GM23338 (cell line): ENCODE measurements at regions not wholly inside any gene's neighbourhood (a gene's known extent, or its start where the extent isn't known, plus 50 kb on each side); places are given as distances from the start of the nearest gene placed in this dataset.
"Not testable (repeated sequence)": the region's sequence is repeated elsewhere in the genome, so short reads cannot be mapped to it uniquely, and the experiment has no call there.

Experiments used
- ATAC-seq: fragments of 200-7000 bp; cut with Tn5 transposase; 3 replicates; pipeline ENCODE4 v1.9.1; 2020
- DNase-seq: peaks from one replicate; pipeline ENCODE4 v3.0.0-alpha.2; 2015; ENCODE audit warnings: low spot score
- H2AFZ ChIP-seq: fragments of 200-600 bp; sonication (generic); 2 replicates; pipeline ENCODE4 v1.8.0; 2016; ENCODE audit warnings: antibody characterized with exemption, mild to moderate bottlenecking, moderate library complexity
- H3F3A ChIP-seq: fragments of 200-600 bp; sonication (generic); replicated peaks from 2 replicates; pipeline ENCODE4 v1.8.0; 2017; ENCODE audit warnings: antibody characterized with exemption, mixed run types, low read depth
- H3K27ac ChIP-seq: fragments of 200-600 bp; sonication (generic); 2 replicates; pipeline ENCODE4 v1.6.1; 2016; ENCODE audit warnings: low read depth
- H3K27me3 ChIP-seq: fragments of 200-600 bp; sonication (generic); 2 replicates; pipeline ENCODE4 v1.8.0; 2016; ENCODE audit warnings: mild to moderate bottlenecking, mixed run types, moderate library complexity; ENCODE audit not compliant: insufficient read depth
- H3K36me3 ChIP-seq: fragments of 200-600 bp; sonication (generic); 2 replicates; pipeline ENCODE4 v1.8.0; 2016; ENCODE audit warnings: mild to moderate bottlenecking; ENCODE audit not compliant: insufficient read depth
- H3K4me1 ChIP-seq: fragments of 200-600 bp; sonication (generic); 2 replicates; pipeline ENCODE4 v1.8.0; 2016; ENCODE audit warnings: mild to moderate bottlenecking, moderate library complexity; ENCODE audit not compliant: insufficient read depth
- H3K4me2 ChIP-seq: fragments of 200-600 bp; sonication (generic); 2 replicates; pipeline ENCODE4 v1.7.1; 2017; ENCODE audit warnings: mixed run types
- H3K4me3 ChIP-seq: fragments of 200-600 bp; sonication (generic); 2 replicates; pipeline ENCODE4 v1.6.1; 2016; ENCODE audit warnings: mixed run types
- H3K79me2 ChIP-seq: fragments of 200-600 bp; sonication (generic); replicated peaks from 2 replicates; pipeline ENCODE4 v1.8.0; 2017; ENCODE audit warnings: mild to moderate bottlenecking; ENCODE audit not compliant: insufficient read depth
- H3K9me2 ChIP-seq: fragments of 200-600 bp; sonication (generic); 2 replicates; pipeline ENCODE4 v1.8.0; 2017; ENCODE audit not compliant: insufficient read depth
- H4K20me1 ChIP-seq: fragments of 200-600 bp; sonication (generic); replicated peaks from 2 replicates; pipeline ENCODE4 v1.8.0; 2017; ENCODE audit warnings: mild to moderate bottlenecking; ENCODE audit not compliant: insufficient read depth
- H3K27ac Mint-ChIP-seq: 2 replicates; pipeline ENCODE4 v1.8.0; 2020; ENCODE audit warnings: inconsistent platforms, mild to moderate bottlenecking, moderate library complexity, mixed read lengths
- H3K27me3 Mint-ChIP-seq: 3 replicates; pipeline ENCODE4 v1.8.0; 2022; ENCODE audit warnings: low read depth, mild to moderate bottlenecking, moderate library complexity, mixed read lengths, inconsistent platforms; ENCODE audit not compliant: insufficient read depth, poor library complexity
- H3K36me3 Mint-ChIP-seq: 3 replicates; pipeline ENCODE4 v1.8.0; 2021; ENCODE audit warnings: low read depth, mild to moderate bottlenecking, inconsistent platforms, moderate library complexity, mixed read lengths
- H3K4me1 Mint-ChIP-seq: 3 replicates; pipeline ENCODE4 v1.8.0; 2020; ENCODE audit warnings: mild to moderate bottlenecking, inconsistent platforms, mixed read lengths
- H3K4me3 Mint-ChIP-seq: 3 replicates; pipeline ENCODE4 v1.8.0; 2021; ENCODE audit warnings: moderate library complexity, mild to moderate bottlenecking, inconsistent platforms, mixed read lengths
- H3K9me3 Mint-ChIP-seq: 3 replicates; pipeline ENCODE4 v1.8.0; 2020; ENCODE audit warnings: moderate library complexity, mild to moderate bottlenecking, inconsistent platforms, mixed read lengths
- CREB1 ChIP-seq: fragments of 250-450 bp; sonication (Bioruptor Pico); IDR thresholded peaks from 2 replicates; pipeline ENCODE4 v1.5.0; 2020; ENCODE audit warnings: low read depth, mild to moderate bottlenecking, moderate library complexity
- POLR2AphosphoS5 ChIP-seq: IDR thresholded peaks from 2 replicates; pipeline ENCODE4 v1.6.1; 2016; ENCODE audit warnings: antibody characterized with exemption, low read depth
- ZNF114 ChIP-seq: fragments of 250-450 bp; sonication (Bioruptor Pico); IDR thresholded peaks from 2 replicates; pipeline ENCODE4 v1.5.0; 2020; ENCODE audit warnings: mild to moderate bottlenecking, moderate library complexity
- ZNF331 ChIP-seq: fragments of 250-450 bp; sonication (Bioruptor Pico); IDR thresholded peaks from 2 replicates; pipeline ENCODE4 v1.5.0; 2020; ENCODE audit warnings: low read depth, mild to moderate bottlenecking, moderate library complexity
- ZNF462 ChIP-seq: fragments of 250-450 bp; sonication (Bioruptor Pico); IDR thresholded peaks from 2 replicates; pipeline ENCODE4 v1.5.0; 2020; ENCODE audit warnings: mild to moderate bottlenecking, moderate library complexity

- peaks cover 24% of the 10 kb centered on the region for H3K36me3 Mint-ChIP-seq
- not testable (repeated sequence) for H3K27ac ChIP-seq, H3K27me3 ChIP-seq, H3K9me2 ChIP-seq, H3K9me3 Mint-ChIP-seq, H3K36me3 ChIP-seq, H3K4me2 ChIP-seq, H3K4me3 ChIP-seq, H3K27ac Mint-ChIP-seq, H2AFZ ChIP-seq, H3K4me3 Mint-ChIP-seq, DNase-seq, H3K79me2 ChIP-seq, H3F3A ChIP-seq, H4K20me1 ChIP-seq, ATAC-seq
- peaks cover 69% of the 10 kb centered on the region for H3K4me1 Mint-ChIP-seq
- H3K27me3 Mint-ChIP-seq = peaks cover 10% of the 10 kb centered on the region
- peaks cover 51% of the 10 kb centered on the region for H3K4me1 ChIP-seq
These were observed 991.6 kb upstream of the WWC1 start for GRCh38 chr5:167299861-167300260.

- Histone ChIP-seq H2AFZ (no peak overlapping the region), H3K27me3 (no peaks in the 10 kb centered on the region), H3K9me2 (no peaks in the 10 kb centered on the region), H3K36me3 (no peaks in the 10 kb centered on the region), H3F3A (no peaks in the 10 kb centered on the region), H3K27ac (peak overlapping the region; percentile 46; the same call in 1 of the 2 replicates), H3K4me1 (peaks cover 44% of the 10 kb centered on the region), H3K4me3 (no peak overlapping the region), H3K4me2 (peak overlapping the region; percentile 28), H4K20me1 (no peaks in the 10 kb centered on the region), H3K79me2 (no peaks in the 10 kb centered on the region)
- no peak; the same call in 2 of the 3 replicates for ATAC-seq
- peak overlapping the region; percentile 60; the same call in 1 of the 2 replicates for H3K27ac Mint-ChIP-seq
- no peak overlapping the region for H3K4me3 Mint-ChIP-seq
- H3K27me3 Mint-ChIP-seq = peaks cover 11% of the 10 kb centered on the region
- TF ChIP-seq ZNF331 (CRISPR knock-in tag) = no peak
- TF ChIP-seq CREB1 (CRISPR knock-in tag) = no peak
- no peak for TF ChIP-seq ZNF462 (CRISPR knock-in tag)
- no peak for TF ChIP-seq ZNF114
- no peak for TF ChIP-seq POLR2AphosphoS5
- H3K9me3 Mint-ChIP-seq = no peaks in the 10 kb centered on the region; the same call in 2 of the 3 replicates
- peaks cover 14% of the 10 kb centered on the region for H3K36me3 Mint-ChIP-seq
- no peak for DNase-seq
- H3K4me1 Mint-ChIP-seq = peaks cover 70% of the 10 kb centered on the region
These were observed 987.9 kb upstream of the WWC1 start for GRCh38 chr5:167303582-167303981.
